HG03175 (cell line): ENCODE measurements at regions not wholly inside any gene's neighbourhood (a gene's known extent, or its start where the extent isn't known, plus 50 kb on each side); places are given as distances from the start of the nearest gene placed in this dataset.
"Not testable (repeated sequence)": the region's sequence is repeated elsewhere in the genome, so short reads cannot be mapped to it uniquely, and the experiment has no call there.

Source experiments
- ATAC-seq: cut with Tn5 transposase; IDR thresholded peaks from one replicate; pipeline ENCODE4 v1.9.1; 2021; ENCODE audit warnings: mild to moderate bottlenecking, moderate library complexity; ENCODE audit not compliant: unreplicated experiment

GRCh38 chr2:12465631-12466135 lies 251.1 kb upstream of the TRIB2 start:
- ATAC-seq, result no peak

GRCh38 chr2:12467303-12467702 lies 249.4 kb upstream of the TRIB2 start:
- no peak for ATAC-seq

GRCh38 chr2:12469141-12469561 lies 247.6 kb upstream of the TRIB2 start:
- ATAC-seq, result no peak

- ATAC-seq, result not testable (repeated sequence)
These were observed 244.5 kb upstream of the TRIB2 start for GRCh38 chr2:12472265-12472664.

GRCh38 chr2:12478151-12479064 lies 238.3 kb upstream of the TRIB2 start:
- no peak for ATAC-seq

- no peak for ATAC-seq
These were observed 237.6 kb upstream of the TRIB2 start for GRCh38 chr2:12479065-12479601.

- no peak for ATAC-seq
These were observed 232.1 kb upstream of the TRIB2 start for GRCh38 chr2:12484536-12485115.

- no peak for ATAC-seq
These were observed 230.3 kb upstream of the TRIB2 start for GRCh38 chr2:12486205-12487118.

- ATAC-seq, result no peak
These were observed 229.3 kb upstream of the TRIB2 start for GRCh38 chr2:12487253-12488004.

GRCh38 chr2:12488352-12489318 lies 228.1 kb upstream of the TRIB2 start:
- ATAC-seq, result no peak

- no peak for ATAC-seq
These were observed 226.1 kb upstream of the TRIB2 start for GRCh38 chr2:12490641-12491040.

- not testable (repeated sequence) for ATAC-seq
These were observed 224.4 kb upstream of the TRIB2 start for GRCh38 chr2:12492360-12492759.

GRCh38 chr2:12493031-12493513 lies 223.7 kb upstream of the TRIB2 start:
- ATAC-seq, result no peak

- ATAC-seq, result no peak
These were observed 221.4 kb upstream of the TRIB2 start for GRCh38 chr2:12495247-12495868.

- ATAC-seq, result no peak
These were observed 218.4 kb upstream of the TRIB2 start for GRCh38 chr2:12498286-12498685.

GRCh38 chr2:12498704-12499103 lies 218.0 kb upstream of the TRIB2 start:
- no peak for ATAC-seq

GRCh38 chr2:12500899-12501298 lies 215.8 kb upstream of the TRIB2 start:
- no peak for ATAC-seq

- ATAC-seq, result peak; percentile 95
These were observed 215.1 kb upstream of the TRIB2 start for GRCh38 chr2:12501469-12502158.
